ENCODE measurements at regions not wholly inside any gene's neighbourhood (a gene's known extent, or its start where the extent isn't known, plus 50 kb on each side); places are given as distances from the start of the nearest gene placed in this dataset.
"Not testable (repeated sequence)": the region's sequence is repeated elsewhere in the genome, so short reads cannot be mapped to it uniquely, and the experiment has no call there.

DNA sequence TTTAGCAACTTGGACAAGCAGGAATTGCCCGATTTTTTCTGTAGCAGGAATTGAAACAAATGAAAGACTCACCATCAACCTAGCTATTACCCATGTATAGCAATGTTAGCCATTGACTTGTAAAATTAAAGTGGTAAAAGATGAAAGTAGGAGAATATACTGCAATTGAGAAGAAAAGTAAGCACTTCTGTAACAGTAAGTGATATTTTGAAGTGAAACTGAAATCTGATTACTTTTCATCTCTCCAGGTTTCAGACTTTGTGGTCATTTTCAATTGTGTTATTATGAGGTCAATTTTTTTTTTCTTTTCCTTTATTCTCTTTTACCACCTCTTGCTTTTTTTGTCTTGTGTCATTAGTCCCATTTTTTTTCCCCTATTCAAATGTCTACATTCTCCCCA lies 1078.2 kb downstream of the ZPLD1 start:
- no peak for DNase-seq

DNA sequence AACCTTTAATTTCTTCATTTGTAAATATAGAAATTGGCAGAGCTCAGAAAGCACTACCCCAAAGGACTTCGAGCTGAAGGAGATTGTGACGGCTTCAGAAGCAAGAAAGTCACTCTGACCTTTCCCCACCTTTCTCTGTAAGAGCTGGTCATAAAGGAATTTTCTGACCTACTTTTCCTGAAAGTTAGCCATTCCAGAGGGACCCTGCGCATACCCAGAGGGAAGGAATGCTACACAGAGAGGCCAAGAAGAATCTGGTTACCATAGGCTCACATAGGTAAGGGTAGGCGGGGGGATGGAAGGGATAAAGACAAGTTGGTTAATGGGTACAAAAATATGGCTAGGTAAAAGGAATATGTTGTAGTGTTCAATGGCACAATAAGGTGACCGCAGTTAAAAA lies 1080.3 kb downstream of the ZPLD1 start:
- DNase-seq, result no peak

DNA sequence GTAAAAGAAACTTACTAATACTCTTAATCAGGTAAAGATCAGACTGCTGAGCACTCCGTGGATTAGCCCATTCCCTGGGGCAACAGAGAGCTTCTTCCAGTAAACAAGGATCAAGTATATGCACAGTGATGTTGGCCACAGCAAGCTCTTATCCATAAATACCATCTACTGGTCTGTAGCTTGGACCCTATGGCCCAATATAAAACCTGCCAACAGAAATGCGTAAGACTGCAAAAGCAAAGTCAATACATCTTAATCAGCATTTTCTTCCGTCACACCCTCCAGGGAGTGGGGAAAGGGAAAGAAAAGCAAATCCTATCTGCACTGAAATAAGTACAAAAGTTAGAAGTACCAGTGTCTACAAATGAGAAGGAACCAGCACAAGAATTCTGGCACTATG lies 1082.1 kb downstream of the ZPLD1 start:
- DNase-seq, result no peak

DNA sequence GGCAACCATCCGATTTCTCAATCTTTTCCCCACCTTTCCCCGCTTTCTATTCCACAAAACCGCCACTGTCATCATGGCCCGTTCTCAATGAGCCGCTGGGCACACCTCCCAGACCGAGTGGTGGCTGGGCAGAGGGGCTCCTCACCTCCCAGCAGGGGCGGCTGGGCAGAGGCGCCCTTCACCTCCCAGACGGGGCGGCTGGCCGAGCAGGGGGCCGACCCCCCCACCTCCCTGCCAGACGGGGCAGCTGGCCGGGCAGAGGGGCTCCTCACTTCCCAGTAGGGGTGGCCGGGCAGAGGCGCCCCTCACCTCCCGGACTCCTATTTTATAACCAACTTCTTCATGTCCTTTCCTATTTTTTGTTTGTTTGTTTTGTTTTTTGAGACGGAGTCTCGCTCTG lies 1096.5 kb downstream of the ZPLD1 start:
- not testable (repeated sequence) for DNase-seq

DNA sequence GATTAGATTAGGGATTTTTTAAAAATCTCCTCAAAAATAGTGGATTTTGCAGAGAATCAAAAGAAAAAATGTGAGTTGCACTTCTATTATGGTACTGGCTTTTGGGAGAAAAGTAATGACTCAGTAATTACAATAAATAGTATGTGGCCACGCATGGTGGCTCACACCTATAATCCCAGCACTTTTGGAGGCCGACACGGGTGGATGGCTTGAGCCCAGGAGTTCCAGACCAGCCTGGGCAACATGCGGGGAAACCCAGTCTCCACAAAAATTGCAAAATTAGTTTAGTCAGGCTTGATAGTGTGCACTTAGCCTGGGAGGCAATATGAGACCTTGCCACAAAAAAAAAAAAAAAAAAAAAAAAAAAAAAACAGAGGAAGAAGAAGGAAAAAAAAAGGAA lies 1098.2 kb downstream of the ZPLD1 start:
- DNase-seq, result no peak

DNA sequence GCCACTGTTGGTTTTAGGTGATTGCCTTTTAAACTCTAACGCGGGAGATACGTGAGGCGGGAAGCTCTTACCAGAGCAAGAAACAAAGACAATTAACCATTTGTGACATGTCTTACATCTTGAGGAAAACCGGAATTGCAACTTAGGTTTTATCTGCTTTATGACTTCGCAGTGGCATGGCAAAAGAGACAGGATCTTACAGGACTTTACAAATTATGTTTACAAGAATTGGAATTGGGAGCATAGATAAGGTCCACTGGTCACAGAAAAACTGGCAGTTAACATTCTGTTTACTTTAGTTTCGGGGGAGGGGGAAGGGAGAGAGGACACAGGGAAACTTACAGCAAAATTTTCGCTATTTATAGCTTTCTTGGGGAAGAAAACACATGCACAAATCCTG lies 1119.6 kb downstream of the ZPLD1 start:
- DNase-seq, result no peak

DNA sequence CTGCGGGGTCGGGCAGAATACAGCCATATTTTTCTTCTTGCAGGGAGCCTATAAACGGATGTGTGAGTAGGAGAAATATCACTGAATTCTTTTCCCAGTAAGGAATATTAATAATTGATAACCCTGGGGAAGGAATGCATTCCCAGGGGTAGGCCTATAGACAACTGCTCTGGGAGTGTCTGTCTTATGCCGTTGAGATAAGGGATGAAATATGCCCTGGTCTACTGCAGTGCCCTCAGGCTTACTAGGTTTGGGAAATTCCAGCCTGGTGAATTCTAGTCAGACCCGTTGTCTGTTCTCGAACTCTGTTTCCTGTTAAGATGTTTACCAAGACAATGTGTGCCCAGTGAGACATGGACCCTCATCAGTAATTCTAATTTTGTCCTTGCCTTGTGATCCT lies 1129.3 kb downstream of the ZPLD1 start:
- not testable (repeated sequence) for DNase-seq

DNA sequence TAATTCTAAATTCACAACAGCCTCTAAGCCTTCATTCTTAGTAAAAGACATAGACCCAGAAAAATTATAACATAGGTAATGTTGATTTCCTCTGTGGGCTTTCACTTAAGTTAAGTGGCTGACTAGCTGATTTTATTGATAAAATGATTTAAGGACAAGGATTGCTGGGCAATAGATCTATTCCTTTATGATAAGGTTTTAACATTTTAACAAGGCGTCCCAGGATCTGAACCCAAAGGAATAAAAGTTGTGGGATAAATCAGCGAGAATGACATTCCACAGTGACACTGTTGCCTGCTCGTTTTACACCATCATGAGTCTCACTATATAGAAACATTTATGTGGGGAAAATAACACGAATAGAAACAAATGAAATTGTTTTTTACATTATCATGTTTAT lies 1151.0 kb downstream of the ZPLD1 start:
- no peak for DNase-seq

DNA sequence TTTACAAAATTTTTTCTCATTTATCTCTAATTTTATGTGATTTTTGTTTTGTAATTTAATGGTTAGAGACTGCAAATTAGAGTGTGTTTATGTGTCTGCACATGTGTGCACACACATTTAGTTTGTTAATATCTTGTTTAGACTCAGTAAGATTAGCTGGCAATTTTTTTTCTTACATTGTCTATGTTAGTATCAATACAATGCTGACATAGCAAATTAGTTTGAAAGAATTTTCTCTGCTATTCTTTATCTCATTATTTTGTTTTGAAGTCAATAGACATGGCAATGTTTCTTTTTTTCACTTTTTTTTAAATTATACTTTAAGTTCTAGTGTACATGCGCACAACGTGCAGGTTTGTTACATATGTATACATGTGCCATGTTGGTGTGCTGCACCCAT lies 1155.0 kb downstream of the ZPLD1 start:
- no peak for DNase-seq

DNA sequence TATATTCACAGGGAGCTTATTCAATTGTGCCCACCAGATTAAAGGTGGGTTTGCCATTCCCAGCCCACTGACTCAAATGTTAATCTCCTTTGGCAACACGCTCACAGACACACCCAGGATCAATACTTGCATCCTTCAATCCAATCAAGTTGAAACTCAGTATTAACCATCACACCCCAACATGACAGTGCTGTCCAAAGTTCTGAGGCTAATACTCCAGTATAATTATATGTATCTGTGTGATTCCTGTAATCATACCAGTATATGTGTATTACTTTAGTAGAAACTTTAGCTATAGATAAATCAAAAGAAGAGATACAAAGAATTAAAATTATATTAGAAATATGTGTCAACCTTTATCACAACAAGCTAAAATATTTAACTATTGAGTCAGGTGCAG lies 1166.0 kb downstream of the ZPLD1 start:
- DNase-seq, result no peak

DNA sequence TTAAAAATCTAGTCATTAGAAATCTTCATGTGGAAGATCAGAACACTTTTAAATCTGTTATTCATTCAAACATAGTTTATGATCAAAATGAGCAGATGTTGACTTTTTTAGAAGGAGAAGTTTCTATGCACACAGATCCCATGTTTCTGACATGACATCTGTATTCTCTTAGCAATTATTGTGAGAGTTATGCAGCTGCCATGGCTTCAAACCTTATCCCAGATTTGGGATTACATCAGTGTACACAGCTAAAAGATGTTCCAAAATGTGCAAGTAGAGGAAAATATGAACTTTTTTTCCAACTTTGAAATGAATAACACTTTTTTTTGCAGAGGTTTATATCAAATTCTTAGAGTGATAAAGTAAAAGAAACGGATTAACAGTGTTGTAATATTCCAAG lies 1166.9 kb downstream of the ZPLD1 start:
- no peak for DNase-seq

DNA sequence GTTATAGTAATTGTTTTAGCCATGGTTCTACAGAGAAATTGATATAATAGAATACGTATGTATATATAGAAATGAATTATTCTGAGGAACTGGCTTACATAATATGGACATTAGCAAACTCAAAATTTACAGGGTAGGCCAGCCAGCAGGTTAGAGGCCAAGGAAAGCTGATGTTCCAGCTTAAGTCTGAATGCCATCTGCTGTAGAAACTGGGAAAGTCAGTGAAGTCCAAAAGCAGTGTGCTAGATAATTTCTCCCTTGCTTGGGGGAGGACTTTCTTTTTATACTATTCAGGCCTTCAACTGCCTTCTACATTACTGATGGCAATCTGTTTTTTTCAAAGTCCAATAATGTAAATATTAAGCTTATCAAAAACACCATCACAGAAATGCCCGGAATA lies 1174.7 kb downstream of the ZPLD1 start:
- no peak for DNase-seq

DNA sequence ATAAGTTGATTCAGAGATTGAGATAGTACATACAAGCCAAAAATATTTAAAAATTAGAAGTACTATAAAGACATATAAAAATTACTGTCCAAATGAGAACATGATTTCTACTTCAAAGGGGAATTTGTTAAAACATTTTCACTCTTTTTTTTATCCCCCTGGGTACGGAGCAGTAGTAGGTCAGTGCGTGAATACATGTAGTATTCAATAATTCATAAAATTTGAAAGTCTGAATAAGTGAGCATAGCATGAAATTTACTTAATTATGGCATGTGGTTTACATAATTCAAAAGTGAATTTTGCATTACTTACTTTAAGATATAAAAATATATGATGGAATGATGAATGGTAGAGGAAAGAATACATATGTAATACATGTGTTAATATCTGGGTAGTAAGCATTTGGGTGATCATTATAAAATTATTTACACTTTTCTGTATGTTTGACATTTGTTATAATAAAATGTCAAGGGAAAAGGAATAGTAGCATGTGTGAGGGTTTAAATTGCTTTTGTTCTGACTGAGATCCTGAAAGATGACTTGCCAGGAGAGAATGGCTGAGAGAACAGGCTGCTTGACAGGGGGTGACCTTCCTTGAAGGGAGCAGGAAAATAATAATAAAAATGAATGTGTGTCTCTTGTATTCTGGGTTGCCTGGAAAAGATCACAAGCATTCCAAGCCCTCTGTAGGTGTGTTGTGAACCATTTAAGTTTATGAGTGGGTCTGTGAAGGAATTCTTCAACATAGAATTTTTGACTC lies 1178.8 kb downstream of the ZPLD1 start:
- DNase-seq, result no peak

DNA sequence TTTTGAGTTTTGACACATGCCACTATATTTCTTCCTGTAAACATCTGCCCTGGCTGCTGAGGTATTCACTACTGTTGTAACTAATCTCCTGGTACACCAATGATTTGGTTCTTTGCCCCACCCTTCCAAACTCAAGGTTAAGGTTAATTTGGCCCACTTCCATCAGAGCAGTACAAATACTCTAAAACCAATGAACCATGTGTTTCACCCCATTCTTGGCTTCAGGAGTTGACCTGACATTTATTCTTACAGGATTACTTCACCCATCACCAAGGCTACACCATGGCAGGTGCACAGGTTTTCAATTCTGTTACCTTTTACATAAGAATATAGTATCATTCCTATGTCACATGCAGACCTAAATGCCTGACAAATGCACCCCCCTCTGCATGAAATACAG lies 1179.9 kb downstream of the ZPLD1 start:
- no peak for DNase-seq

DNA sequence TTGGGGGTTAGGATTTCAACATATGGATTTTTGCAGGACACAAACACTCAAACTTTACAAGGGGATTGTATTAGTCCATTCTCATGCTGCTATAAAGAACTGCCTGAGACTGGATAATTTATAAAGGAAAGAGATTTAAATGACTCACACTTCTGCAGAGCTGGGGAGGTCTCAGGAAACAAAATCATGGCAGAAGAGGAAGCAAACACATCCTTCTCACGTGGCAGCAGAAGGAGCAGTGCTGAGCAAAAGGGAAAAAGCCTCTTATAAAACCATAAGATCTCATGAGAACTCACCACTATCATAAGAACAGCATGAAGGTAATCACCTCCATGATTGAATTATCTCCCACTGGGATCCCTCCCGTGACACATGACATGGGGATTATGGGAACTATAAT lies 1183.1 kb downstream of the ZPLD1 start:
- DNase-seq, result no peak

DNA sequence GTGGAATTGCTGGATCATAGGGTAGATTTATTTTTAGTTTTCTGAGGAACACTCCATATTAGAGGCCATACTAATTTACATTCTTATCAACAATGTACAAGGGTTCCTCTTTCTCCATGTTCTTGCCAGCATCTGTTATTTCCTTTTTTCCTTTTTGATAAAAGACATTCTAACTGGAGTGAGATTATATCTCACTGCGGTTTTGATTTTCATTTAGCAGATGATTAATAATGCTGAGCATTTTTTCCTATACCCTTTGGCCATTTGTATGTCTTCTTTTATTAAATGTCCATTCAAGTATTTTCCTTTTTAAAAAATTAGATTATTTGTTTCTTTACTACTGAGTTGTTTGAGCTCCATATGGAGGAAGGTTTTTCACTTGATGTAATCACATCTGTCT lies 1189.5 kb downstream of the ZPLD1 start:
- no peak for DNase-seq

DNA sequence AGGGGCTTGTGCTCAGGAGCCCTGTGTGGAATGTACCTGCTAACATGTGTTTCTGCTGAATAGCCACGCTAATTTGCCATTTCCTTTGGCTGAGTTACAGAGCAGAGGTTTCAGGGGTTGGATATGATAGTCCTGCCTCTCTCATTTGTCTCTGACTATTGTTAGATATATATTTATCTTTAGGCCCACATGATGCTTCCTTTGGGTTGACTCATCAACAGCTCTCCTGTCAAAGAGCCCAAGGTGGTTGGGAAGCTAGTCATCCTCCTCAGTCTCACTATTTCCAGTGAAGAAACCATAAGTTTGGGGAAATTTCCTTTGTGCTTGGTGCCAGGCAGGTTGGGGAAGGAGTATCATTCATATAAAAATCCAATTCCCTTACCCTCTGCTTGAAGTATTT lies 1194.6 kb downstream of the ZPLD1 start:
- DNase-seq, result no peak

DNA sequence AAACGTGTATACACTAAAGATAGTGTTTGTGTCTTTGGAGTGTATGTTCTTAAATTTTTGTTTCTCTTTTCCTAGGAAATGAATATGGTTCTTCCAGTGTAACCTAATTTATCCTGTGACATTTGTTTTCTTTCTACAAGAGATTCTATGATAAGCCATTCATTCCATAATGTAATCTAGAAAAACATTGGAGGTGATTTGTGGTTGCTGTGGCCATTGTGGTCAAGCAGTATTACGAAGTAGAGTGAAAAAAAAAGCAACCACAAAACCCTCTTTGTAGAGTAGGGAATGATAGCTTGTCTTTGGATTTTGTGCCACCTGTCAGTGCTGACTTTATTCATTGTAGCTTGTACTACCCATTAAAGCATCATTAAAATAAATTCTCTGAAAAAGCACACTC lies 1209.6 kb downstream of the ZPLD1 start:
- no peak for DNase-seq

DNA sequence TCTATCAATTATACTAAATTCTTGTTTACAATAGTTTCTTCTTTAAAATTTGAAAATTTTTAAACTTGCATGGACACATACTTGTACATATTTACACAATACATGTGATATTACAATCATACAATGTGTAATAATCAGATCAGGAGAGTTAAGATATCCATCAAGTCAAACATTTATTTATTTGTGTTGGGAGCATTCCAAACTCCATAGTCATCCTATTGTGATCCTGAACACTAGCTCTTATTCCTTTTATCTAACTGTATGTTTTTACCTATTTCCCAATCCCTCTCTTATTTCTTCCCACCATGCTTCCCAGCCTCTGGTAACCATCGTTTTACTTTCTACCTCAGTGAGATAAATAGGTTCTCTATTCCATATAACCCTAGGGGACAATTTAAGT lies 1219.2 kb downstream of the ZPLD1 start:
- no peak for DNase-seq

DNA sequence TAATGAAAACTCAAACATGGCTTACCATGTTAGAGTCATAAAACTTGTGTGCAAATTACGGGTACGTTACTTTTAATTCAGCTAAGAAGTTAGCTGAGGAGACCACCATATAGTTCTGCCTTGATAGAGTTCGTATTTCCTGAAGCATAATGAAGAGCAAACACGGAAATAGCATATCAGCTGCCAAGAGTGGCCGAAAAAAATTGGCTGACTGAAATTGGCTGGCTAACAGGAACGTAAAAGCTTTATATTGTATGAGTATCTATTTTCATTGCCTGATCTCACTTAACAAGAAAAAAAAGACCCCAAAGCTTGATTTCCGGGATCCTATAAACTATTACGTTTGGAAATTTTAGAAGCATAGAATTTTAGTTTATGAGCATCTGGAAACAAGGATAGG lies 1222.9 kb downstream of the ZPLD1 start:
- DNase-seq, result no peak

DNA sequence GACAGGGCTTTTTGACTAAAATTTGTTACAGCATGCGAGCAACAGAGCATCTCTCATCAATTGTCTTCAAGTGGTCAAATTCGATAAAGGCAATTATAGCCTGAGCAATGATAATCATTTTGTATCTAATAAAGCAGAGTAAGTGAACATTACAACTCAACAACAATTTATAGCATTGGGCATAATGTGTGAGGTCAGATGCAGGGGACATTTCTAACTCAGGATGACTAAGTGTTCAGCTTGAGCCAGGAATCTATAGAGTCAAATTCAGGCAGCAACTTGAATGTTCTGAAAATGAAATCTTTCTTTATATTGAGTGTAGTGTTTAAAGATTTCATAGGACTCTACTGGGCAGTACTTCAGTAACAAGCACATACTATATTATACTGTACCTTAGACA lies 1226.0 kb downstream of the ZPLD1 start:
- DNase-seq, result no peak

DNA sequence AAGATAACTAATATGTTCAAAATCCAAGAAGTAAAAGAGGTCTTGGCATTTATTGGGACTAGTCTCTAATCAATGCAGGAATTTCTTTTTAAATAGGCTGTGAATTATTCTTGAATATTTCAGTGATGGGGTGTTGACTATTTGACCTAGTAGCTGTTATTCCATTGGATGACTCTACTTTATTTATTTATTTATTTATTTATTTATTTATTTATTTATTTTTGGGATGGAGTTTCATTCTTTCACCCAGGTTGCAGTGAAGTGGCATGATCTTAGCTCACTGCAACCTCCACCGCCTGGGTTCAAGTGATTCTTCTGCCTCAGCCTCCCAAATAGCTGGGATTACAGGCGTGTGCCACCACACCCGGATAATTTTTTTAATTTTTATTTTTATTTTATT lies 1227.8 kb downstream of the ZPLD1 start:
- DNase-seq, result no peak

DNA sequence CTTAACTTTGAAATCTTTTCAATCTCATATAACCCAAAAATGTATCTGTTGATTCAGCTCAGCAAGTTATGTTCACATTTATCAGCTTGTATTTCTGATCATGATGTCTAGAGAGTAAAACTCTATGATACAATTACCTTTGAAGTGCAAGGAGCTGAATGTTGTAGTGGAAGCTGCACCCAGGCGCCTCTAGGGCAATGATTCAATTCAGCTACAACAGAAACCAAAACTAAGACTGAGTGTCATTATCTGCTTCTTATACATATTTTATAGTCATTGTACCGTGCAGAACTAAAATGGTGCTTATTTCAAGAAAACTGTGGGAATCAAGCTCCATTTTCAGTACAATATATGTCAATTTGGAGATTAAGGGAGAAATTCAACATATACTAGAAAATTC lies 1237.5 kb downstream of the ZPLD1 start:
- DNase-seq, result no peak

DNA sequence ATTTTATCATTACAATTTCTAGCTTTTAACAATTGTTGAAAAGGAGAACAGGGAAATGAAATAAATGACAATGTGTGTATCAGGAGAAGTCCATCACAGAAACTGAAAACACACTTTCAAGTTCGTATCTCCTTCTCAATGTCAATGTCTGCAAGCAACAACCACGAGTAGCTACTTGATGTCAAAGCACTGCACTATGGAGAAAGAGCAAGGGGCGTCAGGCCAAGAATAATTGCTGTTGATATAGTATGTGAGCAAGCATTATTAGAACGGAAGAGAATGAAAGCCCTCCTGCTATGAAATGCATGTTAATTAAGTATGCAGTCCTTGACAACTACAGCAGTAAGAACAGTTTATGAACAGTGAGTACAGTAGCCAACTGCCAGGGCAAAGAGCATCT lies 1250.1 kb downstream of the ZPLD1 start:
- DNase-seq, result no peak

DNA sequence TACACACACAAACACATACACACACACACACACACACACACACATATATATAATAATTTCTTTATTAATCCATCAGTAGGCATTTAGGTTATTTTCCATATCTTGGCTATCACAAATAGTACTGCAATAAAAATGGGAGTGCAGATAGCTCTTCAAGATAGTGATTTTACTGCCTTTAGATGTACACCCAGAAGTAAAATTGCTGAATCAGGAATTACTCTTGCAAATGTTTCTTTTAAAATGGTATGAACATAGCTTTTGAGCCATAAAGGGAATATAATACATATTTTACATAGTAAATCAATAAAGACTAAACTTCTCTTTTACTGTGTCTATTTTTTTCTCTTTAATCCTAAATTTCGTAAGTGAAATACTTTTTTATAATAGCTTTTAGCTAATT lies 1251.1 kb downstream of the ZPLD1 start:
- DNase-seq, result no peak

DNA sequence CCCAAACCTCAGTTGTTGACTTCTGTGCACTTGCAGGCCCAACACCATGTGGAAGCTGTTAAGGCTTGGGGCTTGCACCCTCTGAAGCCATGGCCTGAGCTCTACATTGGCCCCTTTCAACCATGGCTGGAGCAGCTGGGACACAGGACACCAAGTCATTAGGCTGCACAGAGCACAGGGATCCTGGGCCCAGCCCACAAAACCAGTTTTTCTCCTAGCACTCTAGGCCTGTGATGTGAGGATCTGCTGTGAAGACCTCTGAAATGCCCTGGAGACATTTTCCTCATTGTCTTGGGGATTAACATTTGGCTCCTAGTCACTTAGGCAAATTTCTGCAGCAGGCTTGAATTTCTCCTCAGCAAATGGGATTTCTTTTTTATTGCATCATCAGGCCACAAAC lies 1255.7 kb downstream of the ZPLD1 start:
- no peak for DNase-seq

Data from activated CD4-positive, alpha-beta T cell treated with anti-CD3 and anti-CD28 coated beads for 4 hours (primary cell).